ENCODE measurements at regions not wholly inside any gene's neighbourhood (a gene's known extent, or its start where the extent isn't known, plus 50 kb on each side); places are given as distances from the start of the nearest gene placed in this dataset.

GRCh38 chr17:413016-413350 lies 60.4 kb upstream of the RPH3AL start:
- no peak for DNase-seq (ENCODE audit: low read depth)

DNA sequence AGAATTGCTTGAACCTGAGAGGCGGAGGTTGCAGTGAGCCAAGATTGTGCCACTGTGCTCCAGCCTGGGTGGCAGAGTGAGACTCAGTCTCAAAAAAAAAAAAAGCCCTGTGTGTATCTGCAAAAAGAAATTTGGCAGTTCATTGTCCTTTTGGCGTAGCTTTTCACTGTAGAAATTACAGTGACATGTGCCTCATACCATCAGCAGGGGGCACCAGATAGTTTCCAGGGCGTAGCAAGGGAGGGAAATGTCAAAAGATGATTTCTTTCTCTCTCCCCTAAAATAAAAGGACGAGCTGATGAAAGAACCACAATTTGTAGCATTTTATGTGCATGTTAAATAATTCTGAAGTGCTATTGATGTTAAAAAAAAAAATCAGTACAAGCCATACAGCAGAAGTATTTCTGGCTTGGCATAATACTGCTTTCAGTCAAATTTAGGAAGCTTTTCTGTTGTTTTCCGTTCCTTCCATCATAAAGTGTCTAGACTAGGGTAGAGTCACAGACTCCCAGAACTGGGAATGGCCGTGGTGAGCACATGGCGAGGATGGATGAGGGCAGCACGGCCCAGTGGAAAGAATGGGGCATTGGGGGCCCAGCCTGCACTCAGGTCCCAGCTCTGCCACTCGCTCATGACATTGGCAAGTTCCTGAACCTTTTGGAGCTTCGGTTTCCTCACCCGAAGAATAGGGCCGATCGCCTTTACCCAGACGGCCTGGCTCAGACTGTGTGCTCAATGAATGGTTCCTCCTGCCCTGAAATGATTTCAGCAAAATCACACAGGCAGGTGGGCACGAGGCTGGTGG lies 59.8 kb upstream of the RPH3AL start:
- DNase-seq (ENCODE audit: low read depth) = peak; percentile 54

DNA sequence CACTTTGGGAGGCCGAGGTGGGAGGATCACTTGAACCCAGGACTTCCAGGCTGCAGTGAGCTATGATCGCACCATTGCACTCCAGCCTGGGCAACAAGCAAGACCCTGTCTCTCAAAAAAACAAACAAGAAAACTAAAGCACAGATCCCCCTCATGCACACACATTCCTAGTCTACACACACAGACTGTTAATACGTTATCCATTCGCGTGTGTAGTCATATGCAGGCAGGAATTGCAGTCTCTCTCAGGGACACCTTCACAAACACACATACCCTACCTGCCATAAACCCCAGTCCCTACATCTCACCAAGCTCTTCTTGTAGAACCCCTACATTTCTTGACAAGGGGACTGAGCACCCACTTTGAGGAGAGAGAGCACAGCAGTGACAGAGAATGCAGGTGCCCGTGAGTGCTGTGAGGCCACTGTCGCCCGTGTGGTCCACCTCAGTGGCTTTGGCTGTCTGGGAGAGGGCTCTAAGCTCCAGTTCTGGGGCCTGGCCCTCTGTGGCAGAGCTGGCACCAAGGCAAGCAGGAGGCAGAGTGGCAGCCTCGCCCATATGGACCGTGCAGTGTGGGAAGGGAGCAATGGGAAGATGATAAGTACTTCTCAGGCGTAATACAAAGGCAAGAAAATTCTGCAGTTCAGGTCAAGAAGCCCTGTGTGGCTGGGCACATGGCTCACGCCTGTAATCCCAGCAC lies 59.0 kb upstream of the RPH3AL start:
- DNase-seq (ENCODE audit: low read depth) = no peak

DNA sequence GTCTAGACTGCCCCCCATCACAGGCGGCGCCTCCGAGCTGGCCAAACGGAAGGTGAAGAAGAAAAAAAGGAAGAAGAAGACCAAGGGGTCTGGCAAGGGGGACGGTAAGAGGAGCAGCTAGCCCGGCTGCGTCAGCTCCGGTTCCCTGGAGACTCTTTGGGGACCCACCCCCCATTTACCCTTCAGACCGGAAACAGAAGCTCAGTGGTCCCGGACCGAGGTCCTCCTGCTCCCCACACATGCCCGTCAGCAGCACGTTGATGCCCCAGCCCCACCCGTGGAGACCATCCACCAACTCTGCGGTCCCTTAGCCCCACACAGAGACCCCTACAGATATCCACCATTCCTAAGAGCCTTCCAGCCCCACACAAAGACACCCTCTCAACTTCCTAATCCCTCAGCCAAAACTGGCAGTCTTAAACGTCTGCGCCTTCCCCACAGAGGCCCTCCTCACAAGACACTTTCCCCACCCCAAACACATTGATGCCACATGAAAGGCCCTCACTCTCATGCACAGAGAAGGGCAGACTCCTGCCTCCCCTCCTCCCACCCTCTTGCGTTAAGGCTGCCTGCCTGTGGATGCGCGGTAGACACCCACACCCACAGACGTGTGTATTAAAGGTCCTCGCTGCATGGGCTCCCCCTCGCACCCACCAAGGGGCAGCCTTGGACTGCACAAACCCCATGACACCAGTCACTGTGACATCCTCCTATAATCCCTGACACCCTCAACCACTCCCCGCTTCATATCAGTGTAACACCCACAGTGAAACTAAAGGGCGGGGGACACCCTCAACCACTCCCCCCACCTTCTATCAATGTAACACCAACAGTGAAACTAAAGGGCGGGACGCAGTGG lies 58.2 kb upstream of the RPH3AL start:
- peak; percentile 50 for DNase-seq (ENCODE audit: low read depth)

DNA sequence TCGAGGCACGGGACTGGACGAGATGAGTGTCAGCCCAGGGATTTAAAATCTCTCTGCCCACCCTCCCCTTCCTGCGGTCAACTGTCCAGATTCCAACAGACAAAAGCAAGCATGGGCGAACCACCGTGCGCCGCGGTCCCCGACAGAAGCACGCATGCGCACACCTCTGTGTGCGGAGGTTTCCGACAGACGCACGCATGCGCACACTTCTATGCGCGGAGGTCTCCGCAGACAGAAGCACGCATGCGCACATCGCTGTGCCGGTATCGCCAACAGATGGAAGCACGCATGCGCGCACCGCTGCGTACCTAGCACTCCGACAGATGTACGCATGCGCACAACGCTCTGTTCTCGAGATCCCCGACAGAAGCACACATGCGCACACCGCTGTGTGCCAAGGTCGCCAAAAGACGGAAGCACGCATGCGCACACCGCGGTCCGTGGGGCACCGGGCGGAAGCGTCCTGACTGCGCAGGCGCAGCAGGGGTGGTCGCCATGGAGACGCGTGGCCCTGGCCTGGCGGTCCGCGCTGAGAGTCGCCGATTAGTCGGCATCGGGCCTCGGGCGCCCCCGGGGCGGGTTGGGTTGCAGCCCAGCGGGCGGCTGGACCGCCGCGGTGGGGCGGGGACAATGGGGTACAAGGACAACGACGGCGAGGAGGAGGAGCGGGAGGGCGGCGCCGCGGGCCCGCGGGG lies 57.4 kb upstream of the RPH3AL start:
- DNase-seq (ENCODE audit: low read depth) = peak; percentile 99

GRCh38 chr17:409308-409847 lies 56.8 kb upstream of the RPH3AL start:
- no peak for DNase-seq (ENCODE audit: low read depth)

DNA sequence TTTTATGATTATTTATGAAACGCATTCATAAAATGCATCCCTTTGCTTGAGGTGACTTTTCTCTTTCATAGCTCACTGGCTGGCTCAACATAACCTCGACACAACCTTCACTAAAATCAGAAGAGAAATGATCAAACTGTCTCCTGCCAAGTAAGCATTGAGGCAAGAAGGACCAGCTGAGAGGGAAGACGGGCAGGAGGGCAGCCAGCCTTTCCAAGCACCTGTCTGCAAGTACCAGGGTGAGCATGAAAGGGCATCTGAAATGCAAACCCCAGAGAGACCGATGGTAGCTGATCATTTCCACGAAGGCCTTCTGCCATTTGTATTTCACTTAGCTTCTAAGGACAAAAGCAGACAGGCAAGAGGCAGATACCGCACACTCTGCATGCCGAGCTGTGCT lies 52.1 kb upstream of the RPH3AL start:
- no peak for DNase-seq (ENCODE audit: low read depth)

Data from activated gamma-delta T cell treated with anti-CD3 and anti-CD28 coated beads, Interleukin-2, amount 50 U/mL, for 16 hours (primary cell).